ENCODE measurements at regions not wholly inside any gene's neighbourhood (a gene's known extent, or its start where the extent isn't known, plus 50 kb on each side); places are given as distances from the start of the nearest gene placed in this dataset.

DNA sequence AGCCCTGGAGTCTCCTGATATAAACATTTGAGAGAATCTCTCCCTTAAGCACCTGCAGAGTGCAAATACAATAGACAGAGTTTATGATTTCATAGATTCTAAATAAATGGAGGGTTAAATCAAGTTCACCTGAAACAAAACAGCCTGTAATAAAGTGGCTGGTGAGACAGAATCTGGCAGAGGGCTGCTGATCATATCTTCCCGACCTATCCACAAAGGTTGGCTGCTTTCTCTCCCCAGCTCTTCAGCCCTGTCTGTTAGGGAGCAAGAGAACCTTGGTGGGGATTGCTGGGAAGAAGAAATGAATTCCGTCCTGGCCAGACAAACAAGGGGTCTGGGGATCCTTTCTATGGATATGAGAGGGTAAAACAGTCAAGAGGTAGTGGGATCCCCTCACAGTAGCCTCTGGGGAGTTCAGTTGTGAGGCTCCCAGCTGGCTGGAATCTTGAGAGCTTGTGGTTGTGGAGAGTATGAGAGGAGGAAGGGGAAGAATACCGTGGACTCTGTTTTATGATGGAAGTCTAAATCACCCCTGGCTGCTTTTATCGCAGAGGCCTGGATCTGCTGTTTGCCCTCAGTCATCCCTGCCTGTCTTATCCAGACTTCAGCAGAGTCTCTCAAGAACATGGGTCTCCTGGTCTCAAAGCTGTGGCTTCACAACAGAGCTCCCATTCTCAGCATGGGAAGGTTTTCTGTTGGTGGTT is 451.3 kb downstream of the NTRK3 start:
- intact Hi-C loops (cut with DNase I) = no loop called here
- DNase-seq (no peak), ATAC-seq (no peak)

GRCh38 chr15:87804451-87804850 is 452.1 kb downstream of the NTRK3 start:
- intact Hi-C loops (cut with DNase I) = no loop called here
- DNase-seq (no peak), ATAC-seq (no peak)

- intact Hi-C loops (cut with DNase I) = no loop called here
- no peak for ATAC-seq
- no peak for DNase-seq
Measured at GRCh38 chr15:87799838-87800237, 456.7 kb downstream of the NTRK3 start.

DNA sequence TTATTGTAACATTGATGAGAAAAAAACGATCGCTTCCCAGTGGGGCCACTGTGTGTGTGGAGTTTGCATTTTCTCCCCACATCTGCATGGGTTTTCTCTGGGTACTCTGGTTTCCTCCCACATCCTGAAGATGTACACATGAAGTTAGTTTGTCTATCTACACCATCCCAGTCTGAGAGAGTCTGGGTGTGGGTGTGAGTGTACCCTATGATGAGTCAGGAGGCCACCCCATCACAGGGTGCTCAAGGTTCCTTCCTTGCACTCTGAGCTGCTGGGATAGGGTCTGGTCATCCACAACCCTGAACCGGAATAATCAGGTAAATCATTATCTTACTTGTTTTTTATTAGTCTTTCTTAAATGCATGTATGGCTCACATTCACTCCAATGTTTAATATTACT is 457.1 kb downstream of the NTRK3 start:
- no peak for DNase-seq
- intact Hi-C loops (cut with DNase I) = no loop called here
- ATAC-seq = no peak

GRCh38 chr15:87793725-87794124 is 462.8 kb downstream of the NTRK3 start:
- ATAC-seq (no peak), DNase-seq (no peak)
- intact Hi-C loops (cut with DNase I) = loop anchor here in 1 of 2 donors (5.0 kb wide), 1 partner anchor 34 kb away; no protein-coding TSS in a partner anchor

DNA sequence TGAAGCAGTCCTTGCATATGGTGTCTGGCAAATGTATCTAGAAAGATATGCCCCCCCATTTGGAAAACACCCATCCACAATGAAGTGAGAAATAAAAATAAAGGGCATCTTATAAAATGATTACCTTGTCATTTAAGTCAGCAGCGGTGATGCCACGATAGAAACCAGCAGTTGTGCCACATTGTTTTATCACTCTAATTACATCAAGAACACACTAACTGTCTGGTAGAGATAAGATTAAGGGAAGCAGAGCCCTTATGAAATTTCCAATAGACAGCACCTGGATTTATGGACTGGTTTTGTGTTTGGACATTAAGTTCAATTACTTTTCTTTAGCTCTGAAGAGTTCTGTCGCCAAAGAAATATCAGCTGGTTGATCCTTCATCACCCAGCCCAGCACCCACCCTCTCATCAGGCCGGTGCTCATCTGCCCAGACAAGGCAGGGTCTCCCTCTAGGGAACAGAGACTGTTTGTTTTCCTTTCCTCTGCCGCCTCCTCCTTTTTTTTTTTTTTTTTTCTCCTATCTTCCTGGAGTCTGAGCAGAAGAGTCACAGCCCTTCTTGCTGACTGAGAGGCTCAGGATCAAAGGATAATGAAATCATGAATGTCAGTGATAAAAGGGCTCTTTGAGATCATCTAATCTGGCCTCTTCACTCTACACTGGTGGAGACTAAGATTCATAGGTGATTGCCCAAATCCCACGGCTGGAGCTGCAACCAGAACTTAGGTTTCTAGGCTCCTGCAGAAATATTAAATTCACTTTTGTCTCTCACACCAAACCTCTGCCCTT is 464.1 kb downstream of the NTRK3 start:
- ATAC-seq (no peak), DNase-seq (no peak)
- intact Hi-C loops (cut with DNase I) = loop anchor here in 1 of 2 donors (5.0 kb wide), 1 partner anchor 35 kb away; no protein-coding TSS in a partner anchor

DNA sequence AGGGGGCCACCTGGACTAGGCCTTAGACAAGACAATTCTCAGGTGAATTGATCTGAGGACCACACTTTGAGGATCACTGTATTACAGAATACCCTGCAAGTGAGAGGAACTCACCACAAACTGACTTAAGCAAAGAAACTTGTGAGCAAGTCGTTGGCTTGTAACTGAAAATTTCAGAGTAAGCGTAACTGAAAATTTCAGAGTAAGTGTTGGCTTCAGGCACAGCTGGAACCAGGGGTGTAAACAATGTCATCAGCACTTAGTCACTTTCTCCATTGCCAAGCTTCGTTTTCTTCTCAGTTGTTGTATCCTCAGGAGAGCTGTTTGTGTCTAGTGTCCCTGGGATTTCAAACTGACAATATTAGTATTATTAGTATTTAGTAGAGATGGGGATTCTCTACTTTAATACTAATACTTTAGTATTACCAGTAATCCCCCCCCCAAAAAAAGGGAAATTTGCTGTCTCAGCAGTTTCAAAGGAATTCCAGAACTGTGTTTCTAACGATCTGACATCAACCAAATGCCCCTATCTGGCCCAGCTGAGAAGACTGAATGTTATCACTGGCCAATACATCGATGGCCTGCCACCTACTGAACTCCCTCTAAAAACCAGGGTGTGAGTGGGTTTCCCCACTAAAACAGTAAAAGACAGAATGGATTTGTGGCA is 474.4 kb downstream of the NTRK3 start:
- intact Hi-C loops (cut with DNase I) = no loop called here
- no peak for ATAC-seq
- DNase-seq = no peak

GRCh38 chr15:87779746-87780145 is 476.8 kb downstream of the NTRK3 start:
- DNase-seq (no peak), ATAC-seq (no peak)
- intact Hi-C loops (cut with DNase I) = no loop called here

DNA sequence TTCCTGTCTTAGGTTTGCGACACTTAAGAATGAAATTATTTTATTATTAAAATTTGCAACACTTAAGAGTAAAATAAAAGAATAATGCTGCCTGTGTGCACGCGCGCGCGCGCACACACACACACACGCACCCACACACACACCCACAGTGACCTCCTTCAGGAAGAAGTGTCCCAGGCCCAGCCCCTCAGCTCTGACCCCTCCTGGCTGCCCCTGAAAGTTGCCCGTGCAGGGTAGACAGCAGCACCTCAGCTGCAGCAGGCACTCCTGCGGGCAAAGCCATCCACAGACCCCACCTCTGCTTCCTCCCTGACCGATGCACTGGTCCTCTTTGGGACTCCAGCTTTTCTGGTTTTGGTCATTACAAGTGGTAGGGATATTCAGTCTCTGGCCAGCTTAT is 478.2 kb downstream of the NTRK3 start:
- intact Hi-C loops (cut with DNase I) = no loop called here
- no peak for DNase-seq
- no peak for ATAC-seq

- ATAC-seq (peak; percentile 54 to 68), DNase-seq (peak; percentile 51)
- intact Hi-C loops (cut with DNase I) = no loop called here
Measured at GRCh38 chr15:87777054-87777561, 479.4 kb downstream of the NTRK3 start.

DNA sequence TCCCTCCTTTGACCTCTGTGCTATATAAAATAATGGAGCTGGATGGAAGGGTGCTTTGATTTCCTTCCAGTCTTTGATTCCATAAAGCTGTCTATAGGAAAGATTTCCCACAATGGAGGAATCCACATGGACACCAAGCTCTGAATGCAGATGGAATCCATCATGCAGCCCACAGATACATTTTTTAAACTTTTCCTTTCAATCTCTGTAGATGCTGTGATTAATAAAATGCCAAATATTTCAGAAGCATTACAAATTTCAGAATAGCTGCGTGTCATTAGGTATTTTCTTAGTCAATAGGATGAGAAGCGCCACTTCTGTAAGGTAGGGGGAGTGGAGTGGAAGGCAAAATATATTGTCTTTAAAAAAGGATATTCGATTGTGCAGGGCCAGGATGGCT is 489.0 kb downstream of the NTRK3 start:
- DNase-seq (no peak), ATAC-seq (no peak)
- intact Hi-C loops (cut with DNase I) = no loop called here

GRCh38 chr15:87764461-87765240 is 491.9 kb downstream of the NTRK3 start:
- ATAC-seq = peak in 1 of 2 donors; percentile 64
- no peak for DNase-seq
- intact Hi-C loops (cut with DNase I) = no loop called here

- no peak for ATAC-seq
- no peak for DNase-seq
- intact Hi-C loops (cut with DNase I) = no loop called here
Measured at GRCh38 chr15:87763837-87764236, 492.7 kb downstream of the NTRK3 start.

- ATAC-seq = peak; percentile 57 to 71
Measured at GRCh38 chr15:87761736-87762509, 494.6 kb downstream of the NTRK3 start.

GRCh38 chr15:87760547-87761314 is 495.8 kb downstream of the NTRK3 start:
- ATAC-seq (no peak), DNase-seq (no peak)
- intact Hi-C loops (cut with DNase I) = no loop called here

More at GRCh38 chr15:87761736-87762509, 494.6 kb downstream of the NTRK3 start:
- DNase-seq = no peak
- intact Hi-C loops (cut with DNase I) = no loop called here

DNA sequence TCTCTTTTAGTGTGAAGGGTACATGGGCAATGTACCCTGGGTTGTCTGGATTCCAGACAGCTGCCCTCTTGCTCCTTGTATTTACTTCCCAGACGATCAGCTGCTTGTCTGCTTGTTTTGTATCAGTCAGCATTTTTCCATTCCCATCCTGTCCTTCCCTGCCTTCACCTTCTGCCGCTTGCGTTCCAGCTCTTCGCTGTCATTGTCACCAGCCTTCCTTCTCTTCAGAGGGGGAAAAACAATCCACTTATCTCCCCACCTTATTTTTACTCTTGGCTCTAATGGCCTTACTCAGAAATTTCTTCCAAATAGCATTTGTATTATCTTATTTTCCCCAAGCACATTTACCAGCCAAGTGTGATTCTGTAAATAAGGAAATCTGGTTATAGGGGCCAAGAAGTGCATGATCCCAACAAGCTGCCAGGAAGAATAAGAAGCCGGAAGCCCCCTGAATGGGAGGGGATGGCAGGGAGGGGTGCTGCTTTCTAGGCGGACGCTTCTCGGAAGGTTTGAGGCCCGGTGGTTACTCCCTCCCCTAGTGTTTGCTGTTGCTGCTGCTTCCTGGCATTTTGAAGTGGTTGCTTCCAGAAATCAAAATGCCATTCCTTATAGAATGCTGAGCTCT is 497.6 kb downstream of the NTRK3 start:
- no peak for ATAC-seq
- intact Hi-C loops (cut with DNase I) = no loop called here
- DNase-seq = no peak

DNA sequence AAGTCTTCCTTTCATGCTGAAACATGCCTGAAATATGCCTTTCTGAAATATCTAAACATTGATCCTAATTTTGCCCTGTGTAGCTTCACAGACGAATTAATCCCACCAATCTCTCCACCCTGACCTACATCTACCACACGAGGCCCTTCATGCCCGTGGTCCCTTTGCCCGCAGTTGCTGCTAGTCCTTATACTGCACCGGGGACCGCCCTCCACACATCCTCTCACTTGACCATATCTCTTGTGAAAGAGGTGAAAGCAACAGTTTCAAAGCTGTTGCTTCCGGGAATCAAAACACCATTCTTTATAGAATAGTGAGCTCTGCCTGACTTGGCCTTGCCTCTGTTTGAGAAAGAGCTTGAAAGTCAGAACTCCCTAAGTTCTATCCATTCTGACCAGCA is 499.5 kb downstream of the NTRK3 start:
- intact Hi-C loops (cut with DNase I) = no loop called here
- DNase-seq (no peak), ATAC-seq (no peak)

Measured in left cardiac atrium (tissue), 4 donors.